Breast epithelium (tissue), 4 donors: ENCODE measurements at regions not wholly inside any gene's neighbourhood (a gene's known extent, or its start where the extent isn't known, plus 50 kb on each side); places are given as distances from the start of the nearest gene placed in this dataset.

ENCODE experiments used
- DNase-seq, 2 donors: peaks; one replicate each; pipeline ENCODE4 v3.0.0-alpha.2; 2019; ENCODE audit warnings: low spot score in 2 of 2
- H3K27ac ChIP-seq, 2 donors: fragments of 200-600 bp; sonication (generic) in 1 of 2; one replicate each; pipeline ENCODE4 v1.5.1; 2016 to 2019; ENCODE audit warnings: mild to moderate bottlenecking in 1 of 2
- H3K27me3 ChIP-seq, 2 donors: fragments of 200-600 bp; sonication (generic) in 1 of 2; one replicate each; pipeline versions ENCODE4 v1.5.1 to v1.6.0; 2017 to 2019; ENCODE audit warnings: control low read depth in 1 of 2, mild to moderate bottlenecking in 1 of 2
- H3K36me3 ChIP-seq: fragments of 200-600 bp; one replicate; pipeline ENCODE4 v1.5.1; 2019
- H3K4me1 ChIP-seq, 2 donors: fragments of 200-600 bp; sonication (generic); one replicate each; pipeline ENCODE4 v1.5.1; 2016 to 2019; ENCODE audit warnings: control low read depth in 1 of 2
- H3K4me3 ChIP-seq, 3 donors: fragments of 200-600 bp; sonication (generic); 1 replicate in 2 of 3; 2 replicates in 1 of 3; pipeline ENCODE4 v1.5.1; 2016 to 2019; ENCODE audit warnings: mild to moderate bottlenecking in 3 of 3, moderate library complexity in 2 of 3
- H3K9me3 ChIP-seq, 2 donors: fragments of 200-600 bp; sonication (generic) in 1 of 2; one replicate each; pipeline ENCODE4 v1.5.1; 2016 to 2019; ENCODE audit warnings: control low read depth in 1 of 2
- CTCF ChIP-seq, 3 donors: fragments of 450-650 bp; IDR thresholded peaks; one replicate each; pipeline ENCODE4 v1.5.1; 2016 to 2017; ENCODE audit warnings: antibody characterized with exemption in 3 of 3, mild to moderate bottlenecking in 3 of 3, moderate library complexity in 3 of 3
- POLR2A ChIP-seq: fragments of 450-650 bp; IDR thresholded peaks from one replicate; pipeline ENCODE4 v1.6.1; 2016; ENCODE audit warnings: antibody characterized with exemption, mild to moderate bottlenecking, moderate library complexity
- POLR2AphosphoS5 ChIP-seq, 3 donors: sonication (generic); formaldehyde crosslinking; IDR thresholded peaks; one replicate each; pipeline ENCODE4 v1.6.1; 2017; ENCODE audit warnings: antibody characterized with exemption in 3 of 3
- intact Hi-C: fragments of 100-400 bp; cut with DNase I; formaldehyde crosslinking; loops from one replicate; pipeline ENCODE4 v1.15.1; 2023; ENCODE audit warnings: low total_unique reads

- no peak for DNase-seq
- H3K27me3 ChIP-seq = no peaks in the 10 kb centered on the region
- H3K27ac ChIP-seq = no peak overlapping the region
- H3K4me3 ChIP-seq = no peak overlapping the region
- TF ChIP-seq CTCF (IDR thresholded peaks at IDR 0.05) = no peak
- no peak for TF ChIP-seq POLR2AphosphoS5 (IDR thresholded peaks at IDR 0.05)
- no peak for TF ChIP-seq POLR2A
- H3K36me3 ChIP-seq = no peaks in the 10 kb centered on the region
- H3K9me3 ChIP-seq = no peaks in the 10 kb centered on the region
- intact Hi-C loops = no loop called here
- H3K4me1 ChIP-seq = no peaks in the 10 kb centered on the region
Measured at GRCh38 chr1:55530749-55531478, 315.8 kb upstream of the USP24 start.

- no peaks in the 10 kb centered on the region for H3K36me3 ChIP-seq
Measured at GRCh38 chr1:55529017-55529416, 313.9 kb upstream of the USP24 start.

GRCh38 chr1:55527831-55528230 lies 312.7 kb upstream of the USP24 start:
- Histone ChIP-seq H3K36me3 (no peaks in the 10 kb centered on the region), H3K4me3 (no peak overlapping the region), H3K27ac (no peak overlapping the region), H3K27me3 (no peaks in the 10 kb centered on the region), H3K4me1 (no peaks in the 10 kb centered on the region), H3K9me3 (no peaks in the 10 kb centered on the region)
- intact Hi-C loops = no loop called here
- TF ChIP-seq CTCF (IDR thresholded peaks at IDR 0.05) = no peak
- no peak for TF ChIP-seq POLR2A
- TF ChIP-seq POLR2AphosphoS5 (IDR thresholded peaks at IDR 0.05) = no peak
- no peak for DNase-seq

More at GRCh38 chr1:55529017-55529416, 313.9 kb upstream of the USP24 start:
- DNase-seq = no peak
- H3K27me3 ChIP-seq = no peaks in the 10 kb centered on the region
- TF ChIP-seq POLR2A (no peak), POLR2AphosphoS5 (IDR thresholded peaks at IDR 0.05) (no peak), CTCF (IDR thresholded peaks at IDR 0.05) (no peak)
- no peaks in the 10 kb centered on the region for H3K9me3 ChIP-seq
- no peak overlapping the region for H3K27ac ChIP-seq
- H3K4me3 ChIP-seq = no peak overlapping the region
- no peaks in the 10 kb centered on the region for H3K4me1 ChIP-seq
- intact Hi-C loops = no loop called here

DNA sequence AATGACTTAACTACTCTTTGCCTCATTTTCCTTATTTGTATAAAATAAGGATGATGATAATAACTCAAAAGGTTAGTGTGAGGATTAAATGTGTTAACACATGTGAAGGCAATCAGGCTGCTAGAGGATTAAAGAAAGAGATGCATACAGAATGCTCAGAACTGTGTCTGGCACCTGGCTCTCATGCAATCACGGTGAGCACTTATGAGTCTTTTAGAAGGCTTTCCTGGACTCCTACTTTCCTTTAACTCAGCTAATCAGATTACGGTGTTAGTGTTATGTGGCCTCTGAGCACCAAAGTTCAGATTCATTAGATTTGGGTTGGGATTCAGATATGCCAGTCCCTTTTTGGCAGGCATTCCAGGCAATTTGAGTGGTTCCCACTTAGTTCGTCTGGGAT lies 311.6 kb upstream of the USP24 start:
- no peak for DNase-seq
- intact Hi-C loops = no loop called here
- no peak overlapping the region for H3K27ac ChIP-seq
- H3K9me3 ChIP-seq = no peaks in the 10 kb centered on the region
- H3K4me3 ChIP-seq = no peak overlapping the region
- H3K36me3 ChIP-seq = no peaks in the 10 kb centered on the region
- TF ChIP-seq CTCF (IDR thresholded peaks at IDR 0.05) = no peak
- no peak for TF ChIP-seq POLR2AphosphoS5 (IDR thresholded peaks at IDR 0.05)
- no peak for TF ChIP-seq POLR2A
- no peaks in the 10 kb centered on the region for H3K4me1 ChIP-seq
- no peaks in the 10 kb centered on the region for H3K27me3 ChIP-seq

- H3K27me3 ChIP-seq = no peaks in the 10 kb centered on the region
- H3K27ac ChIP-seq = no peak overlapping the region
- H3K9me3 ChIP-seq = no peaks in the 10 kb centered on the region
- DNase-seq = no peak
- no peaks in the 10 kb centered on the region for H3K4me1 ChIP-seq
- no peak overlapping the region for H3K4me3 ChIP-seq
- intact Hi-C loops = no loop called here
- TF ChIP-seq POLR2AphosphoS5 (IDR thresholded peaks at IDR 0.05) (no peak), POLR2A (no peak), CTCF (IDR thresholded peaks at IDR 0.05) (no peak)
- no peaks in the 10 kb centered on the region for H3K36me3 ChIP-seq
Measured at GRCh38 chr1:55524006-55524405, 308.8 kb upstream of the USP24 start.
